Hepatocyte (in vitro differentiated cells): ENCODE measurements at regions not wholly inside any gene's neighbourhood (a gene's known extent, or its start where the extent isn't known, plus 50 kb on each side); places are given as distances from the start of the nearest gene placed in this dataset.

Source experiments
- CTCF ChIP-seq: fragments of 200-600 bp; sonication (generic); IDR thresholded peaks from 2 replicates; pipeline ENCODE4 v1.5.1; 2016; ENCODE audit warnings: antibody characterized with exemption, mild to moderate bottlenecking; ENCODE audit not compliant: poor library complexity
- EZH2 ChIP-seq: fragments of 200-600 bp; sonication (generic); IDR thresholded peaks from 2 replicates; pipeline ENCODE4 v1.6.1; 2016; ENCODE audit warnings: antibody characterized with exemption, mild to moderate bottlenecking, borderline replicate concordance

GRCh38 chr4:58740897-58741296 lies 1630.7 kb upstream of the IGFBP7 start:
- TF ChIP-seq CTCF (no peak), EZH2 (no peak)
